Erythroblast (primary cell): ENCODE measurements at regions not wholly inside any gene's neighbourhood (a gene's known extent, or its start where the extent isn't known, plus 50 kb on each side); places are given as distances from the start of the nearest gene placed in this dataset.
A peak's percentile ranks its signal among the peaks of the same experiment; 100 is the strongest.

Experiments used
- DNase-seq, 2 experiments: peaks; one replicate each; lab custom pipeline; 2025; lab: John Stamatoyannopoulos, UW
- GATA1 ChIP-seq: IDR thresholded peaks from 2 replicates; pipeline ENCODE4 v1.6.1; 2011; ENCODE audit warnings: low read depth, mild to moderate bottlenecking, control low read depth, low read length, moderate library complexity
- POLR2A ChIP-seq: IDR thresholded peaks from 2 replicates; pipeline ENCODE4 v1.6.1; 2011; ENCODE audit warnings: mild to moderate bottlenecking, low read length

DNA sequence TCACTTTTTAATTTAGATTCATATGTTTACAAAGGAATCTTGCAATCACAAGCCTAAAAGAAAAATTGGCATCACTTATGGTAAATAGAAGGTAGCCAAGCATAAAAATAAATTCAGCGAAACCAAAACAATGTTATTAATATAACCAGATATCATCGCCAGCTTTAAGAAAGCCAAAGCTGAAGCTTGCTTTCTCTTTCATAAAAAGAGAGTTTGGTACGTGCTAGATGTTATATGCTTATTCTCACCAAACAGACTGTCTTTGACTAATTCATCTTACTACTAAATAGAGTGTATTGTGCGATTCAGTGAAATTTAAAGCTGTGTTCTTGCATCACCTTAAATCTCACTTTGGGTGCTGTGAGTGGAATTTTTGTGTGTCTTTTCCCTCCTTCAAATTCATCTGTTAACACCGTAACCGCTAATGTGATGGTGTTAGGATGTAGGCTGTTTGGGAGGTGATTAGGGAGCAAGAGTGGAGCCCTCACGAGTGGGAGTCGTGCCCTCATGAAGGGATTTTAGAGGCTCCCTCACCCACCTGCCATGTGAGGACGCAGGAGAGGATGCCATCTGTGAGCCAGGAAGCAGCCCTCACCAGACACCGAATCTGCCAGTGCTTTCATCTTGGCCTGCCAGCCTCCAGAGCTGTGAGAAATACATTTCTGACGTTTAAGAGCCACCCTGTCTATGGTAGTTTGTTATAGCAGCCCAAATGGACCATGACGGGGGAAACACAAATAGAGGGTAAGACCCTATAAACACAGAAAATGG, 134.1 kb upstream of the TMEM45B start:
- no peak for DNase-seq
- TF ChIP-seq POLR2A: no peak
- no peak for TF ChIP-seq GATA1

DNA sequence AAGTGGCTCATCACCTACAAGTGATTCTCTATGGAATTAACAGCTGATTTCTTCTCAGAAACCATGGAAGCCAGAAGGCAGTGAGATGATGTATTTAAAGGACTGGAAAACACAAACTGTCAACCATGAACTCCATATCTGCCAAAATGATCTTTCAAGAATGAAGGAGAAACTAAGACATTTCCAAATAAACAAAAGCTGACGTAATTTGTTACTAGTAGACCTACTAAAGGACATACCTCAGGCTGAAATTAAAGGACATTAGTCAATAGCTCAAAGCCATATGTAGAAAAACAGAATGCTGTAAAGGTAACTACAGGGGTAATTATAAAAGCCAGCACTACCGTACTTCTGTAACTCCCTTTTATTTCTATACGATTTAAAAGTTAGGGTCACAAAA, 129.4 kb upstream of the TMEM45B start:
- DNase-seq: no peak
- TF ChIP-seq POLR2A (no peak), GATA1 (no peak)

GRCh38 chr11:129691142-129691541, 124.5 kb upstream of the TMEM45B start:
- DNase-seq: no peak
- no peak for TF ChIP-seq GATA1
- no peak for TF ChIP-seq POLR2A

DNA sequence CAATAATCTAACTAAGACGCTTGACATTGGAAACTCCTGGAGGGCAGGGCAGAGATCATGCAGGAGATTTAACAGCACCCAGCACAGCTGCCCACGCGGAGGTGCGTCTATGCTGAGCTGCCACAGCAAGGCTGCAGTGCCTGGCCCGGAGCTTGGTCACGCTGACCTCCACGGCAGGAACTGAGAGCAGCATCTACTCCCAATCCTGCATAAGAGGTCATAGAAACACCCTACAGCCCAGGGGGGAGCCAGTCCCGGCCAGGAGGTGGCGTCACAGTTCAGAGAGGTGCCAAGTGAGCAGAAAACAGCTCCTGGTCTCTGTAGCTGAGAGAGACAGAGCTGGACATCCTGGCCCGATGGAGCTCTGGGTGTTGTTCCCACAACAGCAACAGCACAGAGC, 121.1 kb upstream of the TMEM45B start:
- peak in 1 of 2 experiments; percentile 7 for DNase-seq
- TF ChIP-seq GATA1 (no peak), POLR2A (no peak)

GRCh38 chr11:129694966-129695365, 120.7 kb upstream of the TMEM45B start:
- TF ChIP-seq POLR2A: no peak
- DNase-seq: no peak

DNA sequence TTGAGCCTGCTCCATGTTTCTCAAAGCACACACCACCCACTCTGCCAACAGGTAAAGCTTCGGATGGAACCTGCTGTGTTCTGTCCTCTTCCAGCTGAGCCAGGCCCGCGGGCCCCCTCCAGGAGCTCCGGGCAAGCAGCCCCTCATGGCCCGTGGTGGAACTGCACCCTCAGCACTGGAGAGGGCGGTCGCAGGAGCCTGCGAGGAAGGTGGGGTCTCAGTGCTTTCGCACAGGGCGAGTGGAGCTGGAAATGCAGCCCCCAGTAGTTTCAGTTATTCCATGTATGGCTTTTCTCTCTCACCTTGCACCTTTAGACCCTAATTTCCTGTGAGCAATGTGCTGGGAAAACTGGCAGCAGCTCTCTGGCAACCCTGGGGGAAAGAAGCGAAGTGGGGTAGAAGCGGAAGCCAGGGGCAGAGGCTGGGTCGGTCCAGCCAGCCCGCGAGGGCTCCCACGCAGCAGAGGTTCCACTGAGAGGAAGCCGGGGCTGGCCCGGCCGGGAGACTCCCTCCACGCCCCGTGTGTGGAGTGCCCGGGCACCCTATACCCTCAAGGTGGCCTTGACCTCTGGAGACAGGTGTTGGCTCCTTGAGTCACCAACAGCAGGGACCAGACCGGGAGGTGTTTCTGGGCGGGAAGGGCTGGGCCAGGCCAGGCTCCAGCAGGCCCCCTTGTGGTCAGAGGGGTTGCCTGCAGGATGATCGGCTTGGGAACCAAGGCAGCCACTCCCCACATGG, 119.9 kb upstream of the TMEM45B start:
- no peak for TF ChIP-seq POLR2A
- no peak for TF ChIP-seq GATA1
- DNase-seq: peak; percentile 45 to 61

DNA sequence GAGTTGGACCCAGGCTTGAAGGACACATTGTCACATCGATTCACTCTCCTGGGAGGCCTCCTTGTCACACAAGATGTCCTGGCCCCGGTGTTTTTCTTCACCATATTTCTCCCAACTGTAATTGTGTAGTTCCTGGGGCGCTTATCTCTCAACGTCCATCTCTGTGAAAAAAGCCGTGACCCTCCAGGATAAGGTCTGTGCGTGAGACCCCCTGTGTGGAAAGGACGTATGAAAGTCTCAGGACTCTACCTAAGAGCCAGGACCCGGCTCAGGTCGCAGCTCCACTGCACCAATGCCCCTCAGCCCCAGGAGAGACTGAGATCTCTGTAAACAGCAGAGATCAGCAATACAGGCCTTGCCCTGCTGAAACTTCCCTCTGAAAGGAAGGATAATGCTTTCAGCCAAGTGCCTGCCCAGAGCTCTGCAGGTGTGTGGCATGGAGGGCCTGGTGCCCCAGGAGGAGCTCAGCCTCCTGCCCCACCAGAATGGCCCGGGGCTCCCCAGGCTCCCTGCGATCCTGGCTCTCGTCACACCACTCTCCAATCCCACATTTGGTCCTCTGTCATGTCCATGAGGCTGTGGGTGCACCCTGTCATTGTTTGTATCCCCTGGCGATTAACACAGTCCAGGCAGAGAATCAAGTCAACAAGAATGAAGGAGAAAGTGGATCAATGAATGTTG, 119.2 kb upstream of the TMEM45B start:
- no peak for DNase-seq
- TF ChIP-seq POLR2A (no peak), GATA1 (no peak)

GRCh38 chr11:129698212-129698611, 117.4 kb upstream of the TMEM45B start:
- TF ChIP-seq POLR2A (no peak), GATA1 (no peak)
- DNase-seq: no peak

DNA sequence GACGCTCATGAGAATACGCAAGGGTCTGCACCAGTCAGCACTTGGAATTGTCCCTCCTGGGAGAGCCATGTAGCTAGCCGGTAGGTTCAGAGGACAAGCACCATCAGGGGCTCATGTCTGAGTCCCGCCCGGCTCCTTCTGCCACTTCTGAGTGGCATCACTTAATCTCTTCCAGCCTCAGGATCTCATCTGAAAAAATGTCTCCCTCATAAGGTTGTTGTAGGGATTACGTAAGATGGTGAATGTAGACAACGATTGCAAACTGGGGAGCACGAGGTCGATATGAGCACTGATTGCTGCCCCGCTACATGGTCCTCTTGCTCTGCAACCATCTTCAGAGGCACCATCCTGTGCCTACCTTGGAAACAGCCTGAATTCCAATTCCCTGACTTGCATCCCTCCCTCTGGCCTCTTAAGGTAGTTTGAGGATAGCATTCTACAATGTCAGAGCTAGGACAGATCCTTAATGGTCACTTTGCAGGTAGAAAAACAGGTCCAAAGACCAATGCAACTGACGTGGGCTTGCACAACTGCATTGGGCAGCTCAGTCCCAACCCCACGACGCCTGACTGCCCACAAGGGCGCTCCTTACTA, 115.8 kb upstream of the TMEM45B start:
- no peak for DNase-seq
- TF ChIP-seq POLR2A: no peak
- no peak for TF ChIP-seq GATA1

DNA sequence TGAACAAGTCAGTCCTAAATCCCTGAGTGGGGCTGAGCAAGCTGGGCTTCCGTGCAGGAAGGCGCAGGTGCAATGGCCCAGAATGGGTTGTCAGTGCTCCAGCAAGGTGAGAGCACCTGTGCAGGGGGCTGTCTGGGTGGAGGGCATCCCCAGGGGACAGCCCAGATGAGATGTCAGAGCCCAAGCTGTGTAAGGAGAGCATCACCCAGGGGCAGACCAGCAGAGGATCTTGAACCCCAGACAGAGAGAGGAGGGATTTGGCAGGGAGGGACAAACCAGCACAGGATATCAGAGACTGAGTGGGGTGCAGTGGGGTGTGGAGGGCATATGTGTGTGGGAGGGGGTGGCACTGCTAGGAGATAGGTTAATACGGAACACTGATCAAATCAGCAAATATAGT, 114.9 kb upstream of the TMEM45B start:
- TF ChIP-seq POLR2A (no peak), GATA1 (no peak)
- DNase-seq: no peak

DNA sequence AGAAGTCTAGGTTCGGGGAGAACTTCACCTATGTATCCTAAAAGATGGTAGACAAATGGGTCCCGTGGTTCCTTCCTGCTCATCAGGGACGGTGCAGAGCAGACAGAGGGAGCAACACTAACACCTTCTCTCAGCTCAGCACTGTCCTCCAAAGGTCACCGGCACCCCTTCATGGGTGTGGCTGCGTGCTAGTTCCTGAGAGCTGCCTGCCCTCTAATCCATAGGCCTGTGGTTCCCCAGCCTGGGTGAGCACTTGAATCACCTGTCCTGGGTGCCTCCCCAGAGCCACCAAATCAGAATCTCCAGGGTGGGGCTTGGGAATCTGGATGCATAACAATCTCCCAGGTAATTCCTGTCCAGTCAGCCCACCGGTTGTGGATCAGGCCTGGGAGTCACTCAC, 113.9 kb upstream of the TMEM45B start:
- no peak for TF ChIP-seq POLR2A
- no peak for TF ChIP-seq GATA1

DNA sequence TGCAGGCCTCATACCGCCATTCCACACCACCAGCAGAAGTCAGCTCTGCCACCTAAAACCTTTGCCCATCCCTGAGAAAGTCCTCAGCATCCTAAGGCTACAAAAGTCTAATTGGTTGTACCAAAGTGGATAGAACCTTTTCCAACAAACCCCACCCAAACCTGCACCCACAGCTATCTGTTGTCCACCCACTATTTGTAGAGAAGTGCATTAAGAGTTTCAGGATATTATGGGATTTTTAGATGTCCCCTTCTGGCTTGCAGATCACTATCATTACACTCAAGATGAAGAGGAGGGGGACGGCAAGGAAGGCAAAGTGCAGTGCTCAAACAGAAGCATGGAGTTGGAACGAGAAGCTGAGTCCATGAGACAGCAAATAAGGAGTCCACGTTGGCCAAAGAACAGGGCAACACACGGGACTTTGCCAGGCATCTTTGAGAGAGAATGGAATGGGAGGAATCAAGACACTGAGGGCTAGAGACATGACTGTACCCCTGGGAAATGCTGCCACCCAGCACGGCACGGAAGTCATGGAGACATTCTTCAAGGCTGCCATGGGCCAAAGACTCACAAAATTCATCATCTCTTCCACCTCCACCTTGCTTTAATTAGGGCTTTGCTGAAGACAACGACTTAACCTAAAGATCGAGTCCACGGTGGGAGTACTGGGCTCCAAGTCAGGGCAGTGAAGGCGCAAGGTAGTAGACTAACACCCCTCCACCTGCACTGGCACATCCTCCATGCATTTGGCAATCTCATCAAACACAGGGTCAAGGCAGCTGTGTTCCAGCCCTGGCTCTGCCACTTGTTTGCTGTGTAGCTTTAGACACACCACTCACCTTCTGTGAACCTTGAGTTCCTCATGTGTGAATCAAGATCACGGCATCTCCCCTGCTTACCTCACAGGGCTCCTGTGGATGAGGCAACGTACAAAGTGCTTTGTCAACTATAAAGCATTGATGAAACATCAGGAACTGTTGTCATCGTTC, 112.9 kb upstream of the TMEM45B start:
- no peak for DNase-seq
- no peak for TF ChIP-seq GATA1
- no peak for TF ChIP-seq POLR2A

More for the DNA sequence above, 113.9 kb upstream of the TMEM45B start:
- DNase-seq: no peak
